Thoracic aorta (tissue), 2 donors: ENCODE measurements at regions not wholly inside any gene's neighbourhood (a gene's known extent, or its start where the extent isn't known, plus 50 kb on each side); places are given as distances from the start of the nearest gene placed in this dataset.
"Not testable (repeated sequence)": the region's sequence is repeated elsewhere in the genome, so short reads cannot be mapped to it uniquely, and the experiment has no call there.

Experiments used
- ATAC-seq: fragments of 150-250 bp; one replicate; pipeline ENCODE4 v1.8.0; 2017; ENCODE audit warnings: low read depth; ENCODE audit not compliant: insufficient number of reproducible peaks, low FRiP score
- DNase-seq: peaks from one replicate; pipeline ENCODE4 v3.0.0-alpha.2; 2020; ENCODE audit warnings: low spot score
- H3K27ac ChIP-seq, 2 donors: fragments of 200-600 bp; sonication (generic); 1 replicate in 1 of 2; 2 replicates in 1 of 2; pipeline ENCODE4 v1.5.1; 2016; ENCODE audit warnings: mild to moderate bottlenecking in 2 of 2, moderate library complexity in 2 of 2
- H3K27me3 ChIP-seq: fragments of 200-600 bp; sonication (generic); replicated peaks from 2 replicates; pipeline ENCODE4 v1.6.0; 2016; ENCODE audit warnings: mild to moderate bottlenecking; ENCODE audit not compliant: insufficient read depth
- H3K36me3 ChIP-seq: fragments of 200-600 bp; sonication (generic); one replicate; pipeline ENCODE4 v1.5.1; 2016
- H3K4me1 ChIP-seq, 2 donors: fragments of 200-600 bp; sonication (generic); 1 replicate in 1 of 2; 2 replicates in 1 of 2; pipeline versions ENCODE4 v1.5.1 to v1.6.0; 2016; ENCODE audit warnings: low read depth in 2 of 2, mild to moderate bottlenecking in 1 of 2; ENCODE audit not compliant: control insufficient read depth in 1 of 2
- H3K4me3 ChIP-seq: fragments of 200-600 bp; sonication (generic); 2 replicates; pipeline ENCODE4 v1.5.1; 2016; ENCODE audit warnings: mild to moderate bottlenecking
- H3K9me3 ChIP-seq: fragments of 200-600 bp; sonication (generic); 2 replicates; pipeline ENCODE4 v1.5.1; 2016
- TF ChIP-seq, protein P1 (sequence below): fragments of 200-600 bp; sonication (generic); IDR thresholded peaks from one replicate; pipeline ENCODE4 v1.5.1; 2019; ENCODE audit warnings: antibody characterized with exemption

- ATAC-seq = no peak
- TF ChIP-seq, protein P1, sequence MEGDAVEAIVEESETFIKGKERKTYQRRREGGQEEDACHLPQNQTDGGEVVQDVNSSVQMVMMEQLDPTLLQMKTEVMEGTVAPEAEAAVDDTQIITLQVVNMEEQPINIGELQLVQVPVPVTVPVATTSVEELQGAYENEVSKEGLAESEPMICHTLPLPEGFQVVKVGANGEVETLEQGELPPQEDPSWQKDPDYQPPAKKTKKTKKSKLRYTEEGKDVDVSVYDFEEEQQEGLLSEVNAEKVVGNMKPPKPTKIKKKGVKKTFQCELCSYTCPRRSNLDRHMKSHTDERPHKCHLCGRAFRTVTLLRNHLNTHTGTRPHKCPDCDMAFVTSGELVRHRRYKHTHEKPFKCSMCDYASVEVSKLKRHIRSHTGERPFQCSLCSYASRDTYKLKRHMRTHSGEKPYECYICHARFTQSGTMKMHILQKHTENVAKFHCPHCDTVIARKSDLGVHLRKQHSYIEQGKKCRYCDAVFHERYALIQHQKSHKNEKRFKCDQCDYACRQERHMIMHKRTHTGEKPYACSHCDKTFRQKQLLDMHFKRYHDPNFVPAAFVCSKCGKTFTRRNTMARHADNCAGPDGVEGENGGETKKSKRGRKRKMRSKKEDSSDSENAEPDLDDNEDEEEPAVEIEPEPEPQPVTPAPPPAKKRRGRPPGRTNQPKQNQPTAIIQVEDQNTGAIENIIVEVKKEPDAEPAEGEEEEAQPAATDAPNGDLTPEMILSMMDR = no peak
- no peak for DNase-seq
Measured at GRCh38 chr6:134766497-134766896, 183.4 kb downstream of the ALDH8A1 start.

DNA sequence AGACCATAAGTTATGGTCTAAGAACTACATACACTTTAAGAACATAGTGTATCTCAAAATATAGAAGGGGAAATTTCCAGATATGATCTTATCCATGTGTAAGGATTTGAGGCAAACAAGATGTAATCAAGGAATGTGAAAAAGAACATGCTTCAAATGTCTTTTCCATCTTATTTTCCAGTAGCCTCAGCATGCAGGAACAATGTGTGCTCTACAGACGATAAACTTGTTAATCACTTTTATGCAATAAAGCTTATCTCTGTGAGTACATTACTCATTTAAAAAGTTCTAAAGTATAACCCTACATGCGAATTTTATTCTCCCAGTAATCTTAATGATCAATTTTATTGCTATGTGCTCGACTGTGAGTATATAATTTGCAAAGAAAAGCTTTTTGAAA is 185.2 kb downstream of the ALDH8A1 start:
- Histone ChIP-seq H3K4me1 (no peaks in the 10 kb centered on the region), H3K9me3 (no peaks in the 10 kb centered on the region), H3K27ac (no peak overlapping the region), H3K27me3 (no peaks in the 10 kb centered on the region), H3K4me3 (no peak overlapping the region), H3K36me3 (no peaks in the 10 kb centered on the region)
- DNase-seq = no peak
- TF ChIP-seq, protein P1 = no peak
- no peak for ATAC-seq

More at GRCh38 chr6:134766497-134766896, 183.4 kb downstream of the ALDH8A1 start:
- Histone ChIP-seq H3K27ac (no peak overlapping the region), H3K9me3 (no peaks in the 10 kb centered on the region), H3K4me1 (no peaks in the 10 kb centered on the region), H3K36me3 (no peaks in the 10 kb centered on the region), H3K4me3 (no peak overlapping the region), H3K27me3 (no peaks in the 10 kb centered on the region)

- not testable (repeated sequence) for H3K9me3 ChIP-seq, H3K4me3 ChIP-seq, H3K4me1 ChIP-seq, ATAC-seq, H3K36me3 ChIP-seq, H3K27ac ChIP-seq, H3K27me3 ChIP-seq, DNase-seq
Measured at GRCh38 chr6:134763575-134763974, 186.3 kb downstream of the ALDH8A1 start.

DNA sequence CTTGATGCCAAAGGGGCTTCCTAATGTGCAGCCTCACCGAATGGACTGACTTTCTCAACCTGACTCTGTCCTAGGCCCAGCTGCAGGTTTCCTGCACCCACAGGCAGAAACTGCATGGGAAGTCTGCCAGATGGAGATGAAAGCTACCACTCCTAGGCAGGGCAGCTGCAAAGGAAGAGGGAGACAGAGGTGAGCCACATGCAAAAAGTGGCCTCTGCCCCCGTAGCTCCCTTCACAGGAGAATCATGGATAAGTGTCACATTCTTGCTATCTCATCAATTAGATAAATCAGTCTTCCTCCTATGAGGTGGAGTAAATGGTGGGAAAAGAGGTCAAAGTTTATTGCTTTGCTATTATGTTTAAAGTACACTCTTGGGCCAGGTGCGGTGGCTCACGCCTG is 191.3 kb downstream of the ALDH8A1 start:
- H3K4me1 ChIP-seq = no peaks in the 10 kb centered on the region
- TF ChIP-seq, protein P1 = no peak
- no peaks in the 10 kb centered on the region for H3K9me3 ChIP-seq
- no peak for DNase-seq
- no peaks in the 10 kb centered on the region for H3K27me3 ChIP-seq
- H3K36me3 ChIP-seq = no peaks in the 10 kb centered on the region
- H3K27ac ChIP-seq = no peak overlapping the region
- no peak for ATAC-seq
- no peak overlapping the region for H3K4me3 ChIP-seq

- Histone ChIP-seq H3K4me3 (no peak overlapping the region), H3K27ac (no peak overlapping the region), H3K4me1 (no peaks in the 10 kb centered on the region), H3K36me3 (no peaks in the 10 kb centered on the region), H3K27me3 (no peaks in the 10 kb centered on the region), H3K9me3 (no peaks in the 10 kb centered on the region)
- TF ChIP-seq, protein P1 = no peak
- no peak for ATAC-seq
- no peak for DNase-seq
Measured at GRCh38 chr6:134757911-134758361, 192.0 kb downstream of the ALDH8A1 start.

DNA sequence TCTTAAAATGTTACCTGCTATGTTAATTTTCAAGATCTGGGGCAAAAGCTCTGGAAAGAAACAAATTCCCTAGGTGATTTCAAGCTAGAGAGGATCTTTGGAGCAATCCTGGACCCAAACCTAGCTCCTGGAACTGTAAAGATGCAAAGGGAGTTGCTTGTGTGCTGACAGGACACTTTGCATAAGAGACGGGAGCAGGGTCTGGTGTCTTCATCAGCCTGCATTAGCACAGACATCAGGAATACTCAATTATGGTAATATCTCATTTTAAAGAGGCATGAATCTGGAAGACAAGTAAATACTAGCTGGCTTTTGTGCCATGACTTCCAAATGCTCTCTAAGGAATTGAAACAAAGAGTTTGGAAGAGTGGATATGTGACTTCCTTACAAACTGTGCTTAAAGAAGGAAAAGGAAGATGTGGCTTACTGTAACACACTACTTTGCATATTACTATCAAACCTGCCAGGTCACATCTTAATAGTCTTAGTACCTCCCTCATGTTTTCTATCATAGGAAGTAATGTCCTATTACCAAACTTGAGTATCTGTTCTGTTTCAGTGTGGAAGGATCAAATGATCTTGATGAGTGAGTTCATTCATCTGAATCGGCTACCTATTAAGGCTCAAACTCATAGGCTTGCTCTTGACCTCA is 193.4 kb downstream of the ALDH8A1 start:
- H3K9me3 ChIP-seq = no peaks in the 10 kb centered on the region
- TF ChIP-seq, protein P1 = no peak
- no peak overlapping the region for H3K27ac ChIP-seq
- no peak for ATAC-seq
- no peaks in the 10 kb centered on the region for H3K27me3 ChIP-seq
- H3K4me1 ChIP-seq = no peaks in the 10 kb centered on the region
- no peaks in the 10 kb centered on the region for H3K36me3 ChIP-seq
- no peak for DNase-seq
- H3K4me3 ChIP-seq = no peak overlapping the region
